ENCODE measurements at regions not wholly inside any gene's neighbourhood (a gene's known extent, or its start where the extent isn't known, plus 50 kb on each side); places are given as distances from the start of the nearest gene placed in this dataset.

GRCh38 chr1:60564916-60565750 is 491.6 kb upstream of the C1orf87 start:
- no peak for DNase-seq
- Histone ChIP-seq H3K27ac (ENCODE audit: low read depth, low read length) (no peak overlapping the region), H3K4me1 (ENCODE audit: control insufficient read depth, insufficient read depth, low read length) (no peaks in the 10 kb centered on the region), H3K4me3 (ENCODE audit: low read length) (no peak overlapping the region), H3K36me3 (ENCODE audit: control insufficient read depth, insufficient read depth, low read length) (no peaks in the 10 kb centered on the region), H3K9me3 (ENCODE audit: control insufficient read depth, low read length) (no peaks in the 10 kb centered on the region), H3K27me3 (ENCODE audit: control insufficient read depth, insufficient read depth, low read length, poor library complexity, severe bottlenecking) (no peaks in the 10 kb centered on the region), H3K9ac (ENCODE audit: extremely low read depth, low read length, poor library complexity, severe bottlenecking) (no peak overlapping the region)
- Mint-ChIP-seq H3K9me3 (no peaks in the 10 kb centered on the region), H3K27ac (no peak overlapping the region), H3K4me1 (no peaks in the 10 kb centered on the region), H3K27me3 (ENCODE audit: insufficient read depth) (no peaks in the 10 kb centered on the region), H3K4me3 (no peak overlapping the region), H3K36me3 (ENCODE audit: low read depth) (no peaks in the 10 kb centered on the region)
- 92% methylated on average over 2 of the region's 2 CpGs; no CpG with 5 or more reads in 1 of the 2 experiments for WGBS, 2 experiments (ENCODE audit: insufficient coverage in 1 of 2, insufficient read length in 1 of 2)
- TF ChIP-seq, protein P1, sequence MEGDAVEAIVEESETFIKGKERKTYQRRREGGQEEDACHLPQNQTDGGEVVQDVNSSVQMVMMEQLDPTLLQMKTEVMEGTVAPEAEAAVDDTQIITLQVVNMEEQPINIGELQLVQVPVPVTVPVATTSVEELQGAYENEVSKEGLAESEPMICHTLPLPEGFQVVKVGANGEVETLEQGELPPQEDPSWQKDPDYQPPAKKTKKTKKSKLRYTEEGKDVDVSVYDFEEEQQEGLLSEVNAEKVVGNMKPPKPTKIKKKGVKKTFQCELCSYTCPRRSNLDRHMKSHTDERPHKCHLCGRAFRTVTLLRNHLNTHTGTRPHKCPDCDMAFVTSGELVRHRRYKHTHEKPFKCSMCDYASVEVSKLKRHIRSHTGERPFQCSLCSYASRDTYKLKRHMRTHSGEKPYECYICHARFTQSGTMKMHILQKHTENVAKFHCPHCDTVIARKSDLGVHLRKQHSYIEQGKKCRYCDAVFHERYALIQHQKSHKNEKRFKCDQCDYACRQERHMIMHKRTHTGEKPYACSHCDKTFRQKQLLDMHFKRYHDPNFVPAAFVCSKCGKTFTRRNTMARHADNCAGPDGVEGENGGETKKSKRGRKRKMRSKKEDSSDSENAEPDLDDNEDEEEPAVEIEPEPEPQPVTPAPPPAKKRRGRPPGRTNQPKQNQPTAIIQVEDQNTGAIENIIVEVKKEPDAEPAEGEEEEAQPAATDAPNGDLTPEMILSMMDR (conservative IDR thresholded peaks at IDR 0.05) = no peak

DNA sequence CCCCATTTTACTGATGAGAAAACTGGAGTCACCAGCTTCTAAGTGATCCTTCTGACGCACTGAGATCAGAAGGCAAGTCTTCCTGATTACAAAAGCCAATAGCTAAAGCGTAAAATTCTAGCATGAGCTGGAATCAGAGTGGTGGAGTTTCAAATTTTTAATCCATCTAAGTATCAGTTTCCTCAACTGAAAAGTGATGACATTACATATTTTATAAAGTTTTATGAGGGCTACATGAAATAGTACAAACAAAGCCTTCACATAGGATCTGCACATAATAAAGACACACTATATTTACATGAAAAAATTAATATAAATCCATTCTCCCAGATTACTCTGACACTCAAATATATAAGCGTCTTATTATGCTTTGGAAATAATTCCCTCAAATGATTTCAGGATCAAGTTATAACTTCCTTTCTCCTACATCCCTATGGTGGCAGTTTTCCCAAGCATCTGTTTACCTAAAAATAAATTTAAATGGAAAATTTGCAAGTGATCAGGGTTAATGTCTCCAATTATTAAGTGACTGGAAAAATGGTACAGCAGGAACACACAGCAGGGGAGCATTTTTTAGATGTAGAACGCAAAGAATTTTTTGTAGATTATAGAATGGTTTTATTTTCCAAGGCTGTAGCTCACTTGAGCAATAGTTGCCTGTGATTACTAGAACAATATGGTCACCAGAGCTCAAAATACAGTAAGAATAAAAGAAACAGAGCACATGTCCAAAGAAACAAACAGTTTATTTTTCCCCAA is 490.4 kb upstream of the C1orf87 start:
- Histone ChIP-seq H3K9me3 (ENCODE audit: control insufficient read depth, low read length) (no peaks in the 10 kb centered on the region), H3K9ac (ENCODE audit: extremely low read depth, low read length, poor library complexity, severe bottlenecking) (no peak overlapping the region), H3K36me3 (ENCODE audit: control insufficient read depth, insufficient read depth, low read length) (no peaks in the 10 kb centered on the region), H3K4me3 (ENCODE audit: low read length) (no peak overlapping the region), H3K4me1 (ENCODE audit: control insufficient read depth, insufficient read depth, low read length) (no peaks in the 10 kb centered on the region), H3K27me3 (ENCODE audit: control insufficient read depth, insufficient read depth, low read length, poor library complexity, severe bottlenecking) (no peaks in the 10 kb centered on the region), H3K27ac (ENCODE audit: low read depth, low read length) (no peak overlapping the region)
- DNase-seq = no peak
- H3K27ac Mint-ChIP-seq = no peak overlapping the region
- no peaks in the 10 kb centered on the region for H3K4me1 Mint-ChIP-seq
- no peak overlapping the region for H3K4me3 Mint-ChIP-seq
- H3K9me3 Mint-ChIP-seq = no peaks in the 10 kb centered on the region
- TF ChIP-seq, protein P1 (conservative IDR thresholded peaks at IDR 0.05) = no peak
- 43 to 94% methylated on average over 1 to 4 of the region's 4 CpGs for WGBS, 2 experiments (ENCODE audit: insufficient coverage in 1 of 2, insufficient read length in 1 of 2)
- H3K27me3 Mint-ChIP-seq (ENCODE audit: insufficient read depth) = no peaks in the 10 kb centered on the region
- H3K36me3 Mint-ChIP-seq (ENCODE audit: low read depth) = no peaks in the 10 kb centered on the region

GRCh38 chr1:60562740-60563139 is 489.2 kb upstream of the C1orf87 start:
- no peak overlapping the region for H3K4me3 Mint-ChIP-seq
- H3K27me3 Mint-ChIP-seq (ENCODE audit: insufficient read depth) = no peaks in the 10 kb centered on the region
- no peaks in the 10 kb centered on the region for H3K36me3 ChIP-seq (ENCODE audit: control insufficient read depth, insufficient read depth, low read length)
- H3K9ac ChIP-seq (ENCODE audit: extremely low read depth, low read length, poor library complexity, severe bottlenecking) = no peak overlapping the region
- no peak overlapping the region for H3K27ac Mint-ChIP-seq
- H3K27ac ChIP-seq (ENCODE audit: low read depth, low read length) = no peak overlapping the region
- no peak for DNase-seq
- WGBS, 2 experiments (ENCODE audit: insufficient coverage in 1 of 2, insufficient read length in 1 of 2) = 88 to 95% methylated on average over 1 to 5 of the region's 5 CpGs
- H3K9me3 ChIP-seq (ENCODE audit: control insufficient read depth, low read length) = no peaks in the 10 kb centered on the region
- H3K4me1 Mint-ChIP-seq = no peaks in the 10 kb centered on the region
- no peaks in the 10 kb centered on the region for H3K9me3 Mint-ChIP-seq
- no peaks in the 10 kb centered on the region for H3K27me3 ChIP-seq (ENCODE audit: control insufficient read depth, insufficient read depth, low read length, poor library complexity, severe bottlenecking)
- TF ChIP-seq, protein P1 (conservative IDR thresholded peaks at IDR 0.05) = no peak
- no peaks in the 10 kb centered on the region for H3K36me3 Mint-ChIP-seq (ENCODE audit: low read depth)
- no peaks in the 10 kb centered on the region for H3K4me1 ChIP-seq (ENCODE audit: control insufficient read depth, insufficient read depth, low read length)
- no peak overlapping the region for H3K4me3 ChIP-seq (ENCODE audit: low read length)
